Type B pancreatic cell (in vitro differentiated cells): ENCODE measurements at regions not wholly inside any gene's neighbourhood (a gene's known extent, or its start where the extent isn't known, plus 50 kb on each side); places are given as distances from the start of the nearest gene placed in this dataset.

ENCODE experiments used
- DNase-seq: peaks from one replicate; pipeline ENCODE4 v3.0.0; 2021; ENCODE audit warnings: mixed read lengths; ENCODE audit not compliant: unreplicated experiment; ENCODE audit errors: extremely low spot score
- H3K27ac Mint-ChIP-seq: 2 replicates; pipeline ENCODE4 v1.8.0; 2021; ENCODE audit warnings: mild to moderate bottlenecking, mixed read lengths
- H3K27me3 Mint-ChIP-seq: 2 replicates; pipeline ENCODE4 v1.8.0; 2021; ENCODE audit warnings: mixed read lengths
- H3K36me3 Mint-ChIP-seq: 2 replicates; pipeline ENCODE4 v1.8.0; 2021; ENCODE audit warnings: mixed read lengths
- H3K4me1 Mint-ChIP-seq: one replicate; pipeline ENCODE4 v1.8.0; 2021; ENCODE audit warnings: mixed read lengths; ENCODE audit not compliant: unreplicated experiment
- H3K4me3 Mint-ChIP-seq: 2 replicates; pipeline ENCODE4 v1.8.0; 2021; ENCODE audit warnings: mild to moderate bottlenecking, mixed read lengths
- H3K9me3 Mint-ChIP-seq: 2 replicates; pipeline ENCODE4 v1.8.0; 2021; ENCODE audit warnings: mixed read lengths
- TF ChIP-seq, protein P1 (sequence below): fragments of 200-600 bp; sonication (generic); conservative IDR thresholded peaks from 2 replicates; pipeline ENCODE4 v1.5.0; 2021; ENCODE audit warnings: antibody characterized with exemption, mild to moderate bottlenecking

- TF ChIP-seq, protein P1, sequence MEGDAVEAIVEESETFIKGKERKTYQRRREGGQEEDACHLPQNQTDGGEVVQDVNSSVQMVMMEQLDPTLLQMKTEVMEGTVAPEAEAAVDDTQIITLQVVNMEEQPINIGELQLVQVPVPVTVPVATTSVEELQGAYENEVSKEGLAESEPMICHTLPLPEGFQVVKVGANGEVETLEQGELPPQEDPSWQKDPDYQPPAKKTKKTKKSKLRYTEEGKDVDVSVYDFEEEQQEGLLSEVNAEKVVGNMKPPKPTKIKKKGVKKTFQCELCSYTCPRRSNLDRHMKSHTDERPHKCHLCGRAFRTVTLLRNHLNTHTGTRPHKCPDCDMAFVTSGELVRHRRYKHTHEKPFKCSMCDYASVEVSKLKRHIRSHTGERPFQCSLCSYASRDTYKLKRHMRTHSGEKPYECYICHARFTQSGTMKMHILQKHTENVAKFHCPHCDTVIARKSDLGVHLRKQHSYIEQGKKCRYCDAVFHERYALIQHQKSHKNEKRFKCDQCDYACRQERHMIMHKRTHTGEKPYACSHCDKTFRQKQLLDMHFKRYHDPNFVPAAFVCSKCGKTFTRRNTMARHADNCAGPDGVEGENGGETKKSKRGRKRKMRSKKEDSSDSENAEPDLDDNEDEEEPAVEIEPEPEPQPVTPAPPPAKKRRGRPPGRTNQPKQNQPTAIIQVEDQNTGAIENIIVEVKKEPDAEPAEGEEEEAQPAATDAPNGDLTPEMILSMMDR, result no peak
- Mint-ChIP-seq H3K36me3 (no peaks in the 10 kb centered on the region), H3K9me3 (no peaks in the 10 kb centered on the region), H3K27me3 (no peaks in the 10 kb centered on the region), H3K4me1 (no peaks in the 10 kb centered on the region), H3K4me3 (no peak overlapping the region), H3K27ac (no peak overlapping the region)
- no peak for DNase-seq
Measured at GRCh38 chr4:167380964-167381363, 146.7 kb upstream of the SPOCK3 start.

DNA sequence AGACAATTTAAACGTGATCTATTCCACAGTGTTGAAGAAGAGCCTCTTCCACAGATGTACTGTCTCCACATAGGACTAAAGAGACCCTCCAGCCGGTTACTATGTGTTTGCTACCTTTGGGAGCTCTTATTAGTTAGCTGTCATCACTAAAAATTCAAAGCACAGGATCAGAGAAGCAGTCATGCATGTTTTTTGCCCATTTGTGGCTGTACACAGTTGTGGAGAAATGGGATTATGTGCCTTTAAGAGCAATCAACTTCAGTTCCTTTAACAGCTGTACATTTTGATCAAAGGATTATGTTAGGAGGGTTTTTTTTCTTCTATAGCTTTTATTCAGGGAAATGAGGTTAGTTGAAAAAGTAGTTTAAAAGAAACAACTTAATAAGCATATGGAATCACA is 149.0 kb upstream of the SPOCK3 start:
- no peak overlapping the region for H3K4me3 Mint-ChIP-seq
- no peaks in the 10 kb centered on the region for H3K27me3 Mint-ChIP-seq
- DNase-seq, result no peak
- H3K27ac Mint-ChIP-seq, result no peak overlapping the region
- H3K9me3 Mint-ChIP-seq, result no peaks in the 10 kb centered on the region
- H3K36me3 Mint-ChIP-seq, result no peaks in the 10 kb centered on the region
- H3K4me1 Mint-ChIP-seq, result no peaks in the 10 kb centered on the region
- TF ChIP-seq, protein P1, result no peak

- H3K4me1 Mint-ChIP-seq, result no peaks in the 10 kb centered on the region
- no peak overlapping the region for H3K4me3 Mint-ChIP-seq
- no peaks in the 10 kb centered on the region for H3K27me3 Mint-ChIP-seq
- no peaks in the 10 kb centered on the region for H3K36me3 Mint-ChIP-seq
- DNase-seq, result no peak
- H3K9me3 Mint-ChIP-seq, result no peaks in the 10 kb centered on the region
- TF ChIP-seq, protein P1, result no peak
- H3K27ac Mint-ChIP-seq, result no peak overlapping the region
Measured at GRCh38 chr4:167397586-167397985, 163.3 kb upstream of the SPOCK3 start.

DNA sequence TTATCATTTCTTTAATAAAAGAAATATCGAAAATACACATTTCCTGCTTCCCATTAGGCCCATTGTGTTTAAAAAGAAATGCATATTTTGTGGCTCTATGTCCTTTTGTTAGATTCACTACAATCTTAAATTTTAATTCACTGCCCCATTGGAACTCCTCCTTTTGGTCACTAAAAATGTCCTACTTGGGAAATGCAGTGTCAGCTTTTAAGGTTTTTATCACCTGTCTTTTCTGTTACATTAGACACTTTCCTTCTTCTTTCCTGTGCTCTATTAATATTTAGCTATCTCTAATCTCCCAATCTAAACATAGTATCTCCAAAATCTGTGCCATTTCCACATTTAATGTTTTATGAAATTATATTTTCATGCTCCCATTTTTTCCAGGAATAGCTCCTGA is 164.9 kb upstream of the SPOCK3 start:
- no peak overlapping the region for H3K27ac Mint-ChIP-seq
- H3K9me3 Mint-ChIP-seq, result no peaks in the 10 kb centered on the region
- TF ChIP-seq, protein P1, result no peak
- no peak for DNase-seq
- H3K4me1 Mint-ChIP-seq, result no peaks in the 10 kb centered on the region
- H3K4me3 Mint-ChIP-seq, result no peak overlapping the region
- H3K27me3 Mint-ChIP-seq, result no peaks in the 10 kb centered on the region
- no peaks in the 10 kb centered on the region for H3K36me3 Mint-ChIP-seq

DNA sequence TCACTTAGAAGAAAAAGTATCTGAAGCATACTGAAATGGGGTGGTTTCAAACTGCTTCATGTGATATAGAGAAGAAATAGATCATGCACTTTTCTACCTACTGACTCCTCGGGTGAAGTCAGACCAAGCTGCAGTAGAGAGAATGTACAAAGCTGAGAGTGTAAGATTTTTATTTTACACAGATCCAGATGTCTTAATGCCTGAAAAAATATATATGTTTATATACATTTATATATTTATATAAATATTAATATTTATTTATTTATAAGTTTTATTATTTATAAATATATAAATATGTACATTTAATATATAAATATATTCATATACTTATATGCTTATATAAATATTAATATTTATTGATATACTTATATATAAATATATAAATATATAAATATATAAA is 171.9 kb upstream of the SPOCK3 start:
- no peaks in the 10 kb centered on the region for H3K4me1 Mint-ChIP-seq
- DNase-seq, result no peak
- TF ChIP-seq, protein P1, result no peak
- no peak overlapping the region for H3K4me3 Mint-ChIP-seq
- no peaks in the 10 kb centered on the region for H3K36me3 Mint-ChIP-seq
- no peak overlapping the region for H3K27ac Mint-ChIP-seq
- H3K27me3 Mint-ChIP-seq, result no peaks in the 10 kb centered on the region
- H3K9me3 Mint-ChIP-seq, result no peaks in the 10 kb centered on the region

DNA sequence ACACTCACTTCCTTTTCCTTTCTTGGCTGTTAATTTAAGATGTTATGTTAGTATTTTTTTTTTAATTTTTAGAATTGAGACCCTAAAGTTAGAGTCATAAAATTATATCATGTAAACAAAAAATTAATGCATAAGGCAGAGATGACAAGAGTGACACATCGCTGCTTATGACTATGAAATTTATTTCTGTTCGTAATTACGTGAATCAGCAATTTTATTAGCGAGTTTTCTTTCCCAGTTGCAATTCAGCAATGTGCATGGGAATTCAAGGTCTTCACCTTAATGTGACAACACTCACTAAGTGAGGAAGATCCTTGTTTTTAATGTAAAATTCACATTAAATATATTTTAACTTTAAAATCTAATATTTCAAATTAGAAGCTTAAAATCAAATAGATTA is 181.2 kb upstream of the SPOCK3 start:
- Mint-ChIP-seq H3K27me3 (no peaks in the 10 kb centered on the region), H3K4me3 (no peak overlapping the region), H3K4me1 (no peaks in the 10 kb centered on the region), H3K9me3 (no peaks in the 10 kb centered on the region), H3K27ac (no peak overlapping the region), H3K36me3 (no peaks in the 10 kb centered on the region)
- no peak for DNase-seq
- TF ChIP-seq, protein P1, result no peak
